ENCODE measurements at regions not wholly inside any gene's neighbourhood (a gene's known extent, or its start where the extent isn't known, plus 50 kb on each side); places are given as distances from the start of the nearest gene placed in this dataset.

DNA sequence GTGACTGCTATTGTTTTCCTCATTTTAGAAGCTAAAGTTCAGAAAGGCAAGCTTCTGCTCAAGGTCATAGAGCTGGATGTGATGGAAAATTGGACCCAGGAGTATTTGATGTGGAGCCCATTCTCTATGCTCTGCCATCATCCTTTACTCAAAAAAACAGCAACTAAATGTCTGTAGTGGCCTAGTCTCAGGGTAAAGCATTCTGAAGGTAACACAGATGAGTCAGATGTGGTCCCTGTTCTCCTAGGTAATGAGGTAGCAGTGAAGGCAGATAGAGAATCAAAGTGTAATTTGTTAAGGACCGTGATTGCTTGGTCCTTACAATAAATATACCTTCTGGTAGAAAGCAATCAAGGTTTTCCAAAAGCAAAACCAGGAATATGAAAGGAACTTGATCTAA is 84.4 kb upstream of the SPON1 start:
- TF ChIP-seq, protein P1, sequence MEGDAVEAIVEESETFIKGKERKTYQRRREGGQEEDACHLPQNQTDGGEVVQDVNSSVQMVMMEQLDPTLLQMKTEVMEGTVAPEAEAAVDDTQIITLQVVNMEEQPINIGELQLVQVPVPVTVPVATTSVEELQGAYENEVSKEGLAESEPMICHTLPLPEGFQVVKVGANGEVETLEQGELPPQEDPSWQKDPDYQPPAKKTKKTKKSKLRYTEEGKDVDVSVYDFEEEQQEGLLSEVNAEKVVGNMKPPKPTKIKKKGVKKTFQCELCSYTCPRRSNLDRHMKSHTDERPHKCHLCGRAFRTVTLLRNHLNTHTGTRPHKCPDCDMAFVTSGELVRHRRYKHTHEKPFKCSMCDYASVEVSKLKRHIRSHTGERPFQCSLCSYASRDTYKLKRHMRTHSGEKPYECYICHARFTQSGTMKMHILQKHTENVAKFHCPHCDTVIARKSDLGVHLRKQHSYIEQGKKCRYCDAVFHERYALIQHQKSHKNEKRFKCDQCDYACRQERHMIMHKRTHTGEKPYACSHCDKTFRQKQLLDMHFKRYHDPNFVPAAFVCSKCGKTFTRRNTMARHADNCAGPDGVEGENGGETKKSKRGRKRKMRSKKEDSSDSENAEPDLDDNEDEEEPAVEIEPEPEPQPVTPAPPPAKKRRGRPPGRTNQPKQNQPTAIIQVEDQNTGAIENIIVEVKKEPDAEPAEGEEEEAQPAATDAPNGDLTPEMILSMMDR (IDR thresholded peaks at IDR 0.05), result no peak
- TF ChIP-seq POLR2A (IDR thresholded peaks at IDR 0.05), result no peak
